Stimulated activated CD8-positive, alpha-beta memory T cell treated with anti-CD3 and anti-CD28 coated beads, Interleukin-7, amount 100 ng/mL, for 1 hour (primary cell): ENCODE measurements at regions not wholly inside any gene's neighbourhood (a gene's known extent, or its start where the extent isn't known, plus 50 kb on each side); places are given as distances from the start of the nearest gene placed in this dataset.
"Not testable (repeated sequence)": the region's sequence is repeated elsewhere in the genome, so short reads cannot be mapped to it uniquely, and the experiment has no call there.

Experiments
- DNase-seq, 2 donors: peaks; one replicate each; pipeline ENCODE4 v3.0.0-alpha.2; 2020; ENCODE audit warnings: low read depth in 2 of 2

DNA sequence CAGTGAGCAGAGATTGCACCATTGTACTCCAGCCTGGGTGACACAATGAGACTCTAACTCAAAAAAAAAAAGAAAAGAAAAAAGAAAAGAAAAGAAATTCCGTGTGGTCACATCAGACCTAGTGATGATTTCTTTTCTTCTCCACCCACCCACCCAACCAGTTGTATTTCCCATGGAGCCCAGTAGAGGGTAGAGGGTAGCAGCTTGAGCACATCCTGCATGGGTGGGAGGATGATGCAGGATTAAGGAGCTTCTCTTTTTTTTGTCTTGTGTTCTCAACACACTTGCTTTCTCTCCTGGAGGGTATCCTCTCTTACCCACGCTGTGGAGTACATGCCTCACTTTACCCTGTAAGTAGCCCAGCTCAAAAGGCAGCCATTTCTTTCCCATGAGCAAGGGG lies 118.6 kb upstream of the CARD11 start:
- DNase-seq: no peak

DNA sequence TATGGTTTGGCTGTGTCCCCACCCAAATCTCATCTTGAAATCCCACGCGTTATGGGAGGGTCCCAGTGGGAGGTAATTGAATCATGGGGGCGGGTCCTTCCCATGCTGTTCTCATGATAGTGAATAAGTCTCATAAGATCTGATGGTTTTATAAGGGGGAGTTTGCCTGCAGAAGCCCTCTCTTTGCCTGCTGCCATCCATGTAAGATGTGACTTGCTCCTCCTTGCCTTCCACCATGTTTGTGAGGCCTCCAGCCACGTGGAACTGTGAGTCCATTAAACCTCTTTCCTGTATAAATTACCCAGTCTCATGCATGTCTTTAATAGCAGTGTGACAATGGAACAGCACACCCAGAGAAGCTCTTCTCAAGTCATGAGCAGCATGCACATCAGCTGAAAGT lies 119.1 kb upstream of the CARD11 start:
- DNase-seq: not testable (repeated sequence)

DNA sequence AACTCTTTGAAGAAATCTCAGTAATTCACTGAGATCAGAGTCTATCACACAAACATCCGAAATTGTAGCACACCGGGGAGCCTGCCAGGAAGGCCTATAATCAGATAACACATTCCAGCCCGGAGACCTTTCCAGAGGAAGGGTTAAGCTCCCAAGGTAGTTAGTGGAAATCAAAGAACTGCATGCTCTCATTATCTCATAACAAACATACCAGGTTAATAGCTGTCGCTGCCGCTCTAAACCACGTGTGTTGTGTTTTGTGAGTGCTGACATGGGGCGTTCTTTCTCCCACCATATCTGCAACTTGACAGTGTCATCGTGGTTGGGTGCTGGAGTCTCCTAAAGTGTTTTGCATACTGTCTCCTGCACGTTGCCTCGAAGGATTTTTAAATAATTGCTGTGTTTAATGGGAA lies 120.7 kb upstream of the CARD11 start:
- DNase-seq: no peak

DNA sequence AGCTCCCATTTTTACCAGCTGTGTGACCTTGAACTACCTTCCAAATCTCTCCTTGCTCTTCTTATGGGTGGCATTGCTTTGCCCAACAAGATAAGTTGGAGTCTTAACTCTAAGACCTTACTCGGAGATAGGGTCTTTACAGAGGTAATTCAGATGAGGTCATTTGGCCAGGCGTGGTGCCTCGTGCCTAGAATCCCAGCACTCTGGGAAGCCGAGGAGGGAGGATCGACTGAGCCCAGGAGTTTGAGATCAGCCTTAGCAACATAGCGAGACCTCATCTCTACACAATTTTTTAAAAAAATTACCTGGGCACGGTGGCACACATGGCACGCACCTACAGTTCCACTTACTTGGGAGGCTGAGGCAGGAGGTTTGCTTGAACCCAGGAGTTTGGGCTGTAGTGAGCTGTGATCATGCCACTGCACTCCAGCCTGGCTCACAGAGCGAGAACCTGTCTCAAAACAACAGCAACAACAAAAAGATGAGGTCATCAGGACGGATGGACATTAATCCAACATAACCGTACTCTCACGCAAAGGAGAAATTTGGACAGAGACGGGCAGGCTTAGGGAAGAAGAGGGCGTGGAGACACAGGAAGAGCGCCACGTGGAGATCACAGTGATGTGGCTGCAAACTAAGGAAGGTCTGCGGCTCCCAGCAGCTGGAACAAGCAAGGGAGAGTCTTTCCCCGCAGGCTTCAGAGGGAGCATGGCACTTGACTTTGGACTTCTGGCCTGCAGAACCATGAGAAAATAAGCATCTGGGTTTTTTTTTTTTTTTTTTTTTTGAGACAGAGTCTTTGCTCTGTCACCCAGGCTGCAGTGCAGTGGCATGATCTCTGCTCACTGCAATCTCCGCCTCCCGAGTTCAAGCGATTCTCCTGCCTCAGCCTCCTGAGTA lies 122.3 kb upstream of the CARD11 start:
- DNase-seq: no peak

DNA sequence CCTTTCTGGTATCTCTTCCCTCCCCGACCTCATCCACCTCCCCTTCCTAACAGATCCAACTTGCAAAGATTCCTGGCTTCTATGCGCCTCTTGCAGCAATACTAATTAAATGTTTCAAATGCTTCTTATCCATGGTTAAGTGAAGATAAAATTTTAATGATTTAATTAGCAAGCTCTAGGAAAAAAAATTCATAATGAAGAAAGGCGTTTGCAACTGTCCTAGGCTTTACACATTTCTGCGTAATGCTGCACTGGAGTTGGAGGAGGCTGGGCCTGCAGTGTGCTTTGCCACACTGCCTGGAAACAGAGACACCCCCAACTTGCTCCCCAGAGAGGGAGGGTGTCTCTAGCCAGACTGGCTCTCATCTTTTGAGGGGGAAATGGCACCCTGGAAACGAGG lies 123.9 kb upstream of the CARD11 start:
- no peak for DNase-seq

DNA sequence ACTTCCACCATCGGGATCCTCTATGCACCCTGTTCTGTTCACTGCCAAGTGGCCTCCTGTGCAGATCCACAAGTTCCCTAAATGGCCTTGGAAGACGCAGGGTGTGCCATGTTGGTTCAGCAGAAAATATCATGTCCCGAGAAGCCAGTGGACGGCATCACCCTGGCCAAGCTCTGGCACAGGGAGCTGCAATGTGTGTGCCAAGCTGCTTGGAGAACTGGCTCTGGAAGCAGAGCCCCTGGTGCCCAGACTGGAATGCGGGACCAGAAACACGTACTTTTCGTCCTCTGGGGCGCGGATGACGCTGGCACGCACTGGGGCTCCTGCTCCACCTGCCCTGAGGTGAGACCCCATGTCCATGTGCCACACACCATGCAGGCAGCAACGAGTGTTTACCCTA lies 124.7 kb upstream of the CARD11 start:
- DNase-seq: no peak

DNA sequence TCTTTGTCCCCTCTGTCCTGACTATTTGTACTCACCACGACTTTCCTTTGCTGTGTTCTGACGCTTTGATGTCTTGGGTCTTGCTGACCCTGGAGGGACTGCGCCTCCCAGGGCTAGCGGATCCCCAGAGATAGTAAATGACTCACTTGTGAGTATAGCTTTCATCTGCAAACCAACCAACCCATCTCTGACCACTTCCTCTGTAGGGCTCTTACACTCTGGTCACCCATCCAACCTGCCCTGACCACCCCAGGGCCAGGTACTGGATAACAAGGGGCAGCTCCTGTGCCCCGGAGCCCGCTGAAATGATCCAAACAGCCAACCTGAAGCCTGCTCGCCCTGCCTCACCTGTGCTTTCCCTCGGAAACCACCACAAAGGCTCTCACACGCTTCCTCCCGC lies 125.2 kb upstream of the CARD11 start:
- DNase-seq: no peak

DNA sequence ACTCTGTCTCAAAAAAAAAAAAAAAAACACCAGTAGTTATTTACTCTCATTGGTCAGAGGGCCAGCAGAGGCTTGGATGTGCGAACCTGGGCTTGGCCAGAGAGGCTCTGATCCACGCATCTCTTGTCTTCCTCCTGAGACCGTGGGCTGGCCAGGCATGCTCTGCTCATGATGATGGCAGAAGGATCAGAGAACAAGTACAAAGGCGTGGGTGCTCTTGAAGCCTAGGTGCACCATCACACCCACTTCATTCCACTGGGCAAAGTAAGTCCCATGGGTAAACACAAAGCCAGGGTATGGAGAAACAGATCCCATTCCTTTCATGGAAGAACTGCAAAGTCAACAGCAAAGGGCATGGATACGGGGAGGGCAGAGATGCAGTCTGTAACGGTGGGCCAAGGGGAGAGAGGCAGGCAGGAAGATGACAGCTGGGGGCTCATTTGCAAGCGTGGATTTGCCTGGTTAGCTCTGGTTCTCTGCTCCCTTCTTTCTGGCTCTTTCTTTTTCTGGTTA lies 128.2 kb upstream of the SDK1 start:
- no peak for DNase-seq

DNA sequence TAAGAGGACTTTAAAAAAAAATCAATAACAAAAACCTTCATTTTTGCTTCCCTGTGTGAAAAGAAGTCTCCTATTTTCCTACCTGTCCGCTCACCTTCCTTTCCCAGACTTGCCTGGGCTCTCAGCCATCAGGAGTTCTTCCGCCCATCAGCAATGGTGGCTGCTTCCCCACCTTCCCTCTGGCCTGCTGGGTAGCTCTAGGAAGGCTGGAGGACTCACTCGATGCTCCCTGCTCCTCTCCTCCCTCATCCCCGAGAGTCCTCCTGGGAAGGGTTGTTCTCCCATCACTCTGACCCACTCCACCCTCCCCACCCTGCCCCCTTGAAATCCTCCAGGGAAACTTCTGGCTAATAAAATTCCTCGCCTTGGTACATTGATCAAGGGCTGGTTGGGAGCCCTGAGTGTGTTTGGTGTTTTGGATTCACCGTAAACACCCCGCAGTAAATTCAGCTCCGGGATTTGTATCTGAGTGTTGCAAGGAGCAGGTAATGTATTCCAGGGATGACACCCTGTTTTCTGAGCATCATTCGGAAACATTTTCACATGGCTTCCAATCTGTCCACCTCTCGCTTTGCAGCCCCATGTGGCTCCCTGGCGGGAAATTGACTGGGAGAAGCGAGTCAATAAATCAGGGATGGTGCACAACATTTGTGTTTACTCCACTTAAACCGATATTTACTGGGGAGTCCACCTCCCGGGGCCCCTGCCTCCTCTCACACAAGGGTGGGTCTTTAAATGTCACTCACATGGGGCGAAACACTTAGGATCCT lies 126.4 kb upstream of the SDK1 start:
- no peak for DNase-seq

DNA sequence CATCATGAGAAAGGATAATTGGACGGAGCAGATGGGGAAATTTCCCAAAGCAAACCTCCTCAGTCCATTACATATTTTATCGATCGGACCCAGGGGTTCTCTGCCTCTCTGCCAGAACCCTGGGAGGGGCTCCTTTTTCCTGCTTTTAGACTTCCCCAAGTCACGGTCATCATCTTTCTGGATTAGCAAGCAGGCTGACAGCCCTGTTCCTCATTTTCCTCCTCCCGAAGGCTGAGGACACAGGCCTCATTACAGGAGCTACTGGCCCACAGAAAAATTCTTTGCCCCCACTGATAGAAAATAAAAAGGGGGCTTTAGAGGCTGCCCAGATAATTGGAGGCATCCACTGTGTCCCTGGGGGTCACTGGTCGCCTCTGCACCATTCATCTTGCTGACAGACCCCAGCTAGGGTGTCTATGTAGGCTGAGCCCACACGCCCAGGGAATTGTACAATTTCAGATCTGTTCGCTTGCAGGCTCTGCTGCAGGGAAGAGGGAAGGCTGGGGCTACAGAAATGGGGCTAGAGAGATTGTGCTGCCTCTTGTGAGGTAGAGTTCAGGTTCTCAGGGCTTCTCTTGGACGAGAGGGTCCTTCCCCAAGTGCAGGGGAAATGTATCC lies 125.7 kb upstream of the SDK1 start:
- DNase-seq: no peak

DNA sequence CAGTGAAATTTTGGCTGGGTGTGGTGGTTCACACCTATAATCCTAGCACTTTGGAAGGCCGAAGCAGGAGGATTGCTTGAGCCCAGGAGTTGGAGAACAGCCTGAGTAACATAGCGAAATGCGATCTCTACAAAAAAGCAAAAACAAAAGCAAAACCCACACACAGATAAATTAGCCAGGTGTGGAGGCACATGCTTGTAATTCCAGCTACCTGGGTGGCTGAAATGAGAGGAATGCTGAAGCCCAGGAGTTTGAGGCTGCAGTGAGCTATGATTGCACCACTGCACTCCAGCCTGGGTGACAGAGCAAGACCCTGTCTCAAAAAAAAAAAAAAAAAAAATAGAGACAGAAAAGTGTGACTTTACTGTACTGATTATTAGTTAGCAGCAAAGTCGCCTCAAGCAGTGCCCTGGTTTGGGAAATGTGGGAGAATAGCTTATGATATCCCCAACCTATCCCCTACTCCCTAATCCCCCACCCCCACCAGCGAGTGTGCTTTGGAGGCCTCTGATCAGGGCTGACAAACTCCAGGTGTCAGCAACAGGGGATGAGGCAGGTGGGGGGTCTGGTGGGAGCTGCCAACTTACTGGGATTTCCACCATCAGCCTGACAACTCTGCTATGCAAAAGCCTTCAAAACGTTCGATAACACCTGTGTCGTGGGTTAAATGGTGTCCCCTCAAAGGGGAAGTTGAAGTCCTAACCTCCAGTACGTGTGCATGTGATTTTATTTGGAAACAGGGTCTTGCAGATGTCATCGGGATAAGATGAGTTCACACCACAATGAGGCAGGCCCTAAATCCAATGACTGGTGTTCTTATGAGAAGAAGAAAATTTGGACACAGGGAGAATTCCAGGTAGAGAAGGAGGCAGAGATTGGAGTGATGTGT lies 124.7 kb upstream of the SDK1 start:
- no peak for DNase-seq

DNA sequence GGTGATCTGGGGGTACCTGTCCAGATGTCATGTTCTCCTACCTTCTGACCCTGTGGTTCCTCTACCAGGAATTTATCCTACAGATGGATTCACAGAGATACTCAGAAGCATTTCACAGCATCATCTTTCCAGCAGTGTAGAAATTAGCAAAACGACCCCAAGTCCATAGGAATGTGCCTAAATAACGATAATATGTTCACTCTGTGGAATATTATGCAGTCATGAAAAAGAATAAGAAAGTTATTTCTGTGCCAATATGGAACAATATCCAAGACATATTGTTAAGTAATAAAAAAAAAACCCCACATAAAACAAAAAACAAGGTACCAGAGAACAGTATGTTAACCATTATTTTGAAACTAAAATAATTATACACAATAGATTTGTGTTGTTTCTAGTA lies 123.8 kb upstream of the SDK1 start:
- DNase-seq: no peak

DNA sequence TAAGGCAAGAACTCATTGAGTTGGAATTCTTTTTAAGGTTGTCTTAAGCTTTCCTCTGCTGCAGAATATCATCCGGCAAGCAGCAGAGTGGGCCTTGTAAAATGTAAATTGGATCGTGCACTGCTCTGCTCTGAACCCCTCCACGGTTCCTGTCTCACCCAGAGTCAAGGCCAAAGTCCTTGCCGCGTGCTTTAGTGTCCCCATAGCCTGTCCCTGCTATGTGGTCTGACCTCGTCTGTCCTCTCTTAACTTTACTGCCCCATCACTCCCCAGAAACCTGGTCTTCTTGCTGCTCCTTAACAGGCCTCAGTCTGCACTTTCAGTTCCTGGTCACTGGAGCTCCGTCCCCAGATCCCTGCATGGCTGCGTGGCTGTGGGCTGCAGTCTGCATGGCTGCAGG lies 121.6 kb upstream of the SDK1 start:
- DNase-seq: no peak

DNA sequence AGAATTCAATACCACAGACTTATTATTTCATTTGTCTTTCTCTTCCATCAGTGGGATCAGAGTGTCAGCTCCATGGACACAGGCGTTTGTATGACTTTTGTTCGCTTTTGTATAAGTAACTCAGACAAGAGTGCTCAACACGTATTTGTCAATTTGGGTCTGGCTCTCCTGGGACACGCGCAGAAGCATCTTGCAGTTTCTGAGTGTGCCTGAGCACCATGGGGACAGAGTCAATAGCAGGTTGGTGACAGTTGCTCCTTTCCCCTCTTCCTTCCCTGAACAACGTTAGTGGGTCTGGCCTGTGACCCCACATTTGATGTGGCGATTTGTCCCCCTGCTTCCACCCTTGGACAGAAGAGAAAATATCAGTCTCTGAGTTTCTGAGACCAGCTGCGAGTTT lies 120.4 kb upstream of the SDK1 start:
- DNase-seq: no peak

DNA sequence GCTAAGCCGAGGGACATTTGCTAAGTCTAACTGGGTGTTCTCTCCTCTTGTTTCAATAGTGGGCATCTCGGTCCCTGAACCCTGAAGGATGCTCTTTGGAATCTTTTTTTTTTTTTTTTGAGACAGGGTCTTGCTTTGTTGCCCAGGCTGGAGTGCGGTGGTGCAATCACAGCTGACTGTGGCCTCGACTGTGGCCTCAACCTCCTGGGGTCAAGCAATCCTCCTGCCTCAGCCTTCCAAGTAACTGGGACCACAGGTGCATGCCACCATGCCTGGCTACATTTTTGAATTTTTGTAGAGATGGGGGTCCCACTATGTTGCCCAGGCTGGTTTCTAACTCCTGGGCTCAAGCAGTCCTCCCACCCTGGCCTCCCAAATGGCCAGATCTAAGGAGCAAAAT lies 119.0 kb upstream of the SDK1 start:
- DNase-seq: not testable (repeated sequence)

DNA sequence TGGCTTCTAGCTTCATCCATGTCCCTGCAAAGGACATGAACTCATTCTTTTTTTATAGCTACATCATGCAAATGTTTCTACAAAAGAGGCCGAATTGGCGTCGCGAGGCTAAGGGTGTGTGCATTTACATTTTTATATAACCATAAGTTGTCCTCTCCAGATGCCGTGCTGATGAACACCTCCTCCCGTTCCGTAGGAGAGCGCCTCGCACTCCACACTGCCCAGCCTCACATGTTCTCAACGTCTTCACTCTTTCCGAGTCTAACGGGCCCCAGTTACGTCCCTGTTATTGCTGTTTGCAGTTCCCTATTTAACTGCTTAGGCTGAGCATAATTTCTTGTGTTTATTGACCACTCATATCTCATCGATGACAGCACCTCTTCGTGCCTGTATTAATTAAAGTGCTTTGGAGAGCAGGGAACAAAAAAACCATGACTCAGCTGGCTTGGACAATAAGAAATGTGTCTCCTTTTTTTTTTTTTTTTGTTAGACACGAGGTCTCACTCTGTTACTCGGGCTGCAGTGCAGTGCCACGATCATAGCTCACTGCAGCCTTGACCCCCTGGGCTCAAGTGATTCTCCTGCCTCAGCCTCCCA lies 113.5 kb upstream of the SDK1 start:
- no peak for DNase-seq

DNA sequence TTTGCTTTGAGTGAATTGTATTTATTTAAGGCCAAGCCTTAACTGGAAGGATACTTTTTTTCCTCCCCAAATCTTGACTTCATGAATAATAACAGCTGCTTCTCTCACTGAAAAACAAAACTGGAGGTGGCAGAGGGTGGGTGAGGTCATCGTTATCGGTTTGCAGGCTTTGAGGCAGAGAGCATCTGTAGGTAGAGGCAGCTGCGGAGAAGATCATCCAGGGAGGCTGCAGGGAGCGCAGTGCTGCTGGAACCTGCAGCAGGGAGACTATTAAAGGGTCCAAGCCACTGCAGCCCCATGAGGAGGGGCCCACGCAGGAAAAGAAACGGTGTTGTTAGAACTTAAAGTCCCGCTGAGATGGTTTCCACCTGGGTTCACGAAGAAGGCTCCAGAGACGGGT lies 112.1 kb upstream of the SDK1 start:
- no peak for DNase-seq

DNA sequence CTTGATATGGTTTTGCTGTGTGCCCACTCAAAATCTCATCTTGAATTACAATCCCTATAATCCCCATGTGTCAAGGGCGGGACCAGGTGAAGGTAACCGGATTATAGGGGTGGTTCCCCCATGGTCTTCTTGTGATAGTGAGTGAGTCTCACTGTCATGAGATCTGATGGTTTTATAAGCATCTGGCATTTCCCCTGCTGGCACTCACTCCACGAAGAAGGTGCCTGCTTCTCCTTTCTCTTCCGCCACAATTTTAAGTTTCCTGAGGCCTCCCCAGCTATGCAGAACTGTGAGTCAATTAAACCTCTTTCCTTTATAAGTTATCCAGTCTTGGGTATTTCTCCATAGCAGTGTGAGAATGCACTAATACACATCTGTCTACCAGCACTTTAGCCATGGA lies 109.5 kb upstream of the SDK1 start:
- DNase-seq: no peak

DNA sequence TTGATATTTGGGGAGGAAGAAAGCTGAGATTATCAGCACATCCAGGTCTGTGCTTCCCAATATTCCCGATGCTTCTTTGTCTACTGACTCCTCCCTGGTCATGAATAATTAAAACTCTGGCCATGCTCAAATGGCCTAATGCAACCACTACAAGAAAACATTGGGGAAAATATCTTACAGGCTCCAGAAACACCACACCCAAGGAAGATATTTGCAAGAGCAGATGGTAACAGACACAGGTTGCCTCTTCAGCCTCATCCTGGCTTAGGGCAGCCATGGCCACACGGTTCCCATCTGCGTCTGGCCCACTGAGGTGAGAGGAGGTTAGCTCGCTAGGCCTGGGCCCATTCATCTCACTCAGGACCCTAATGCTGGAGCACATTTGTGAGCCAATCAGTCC lies 108.4 kb upstream of the SDK1 start:
- no peak for DNase-seq

DNA sequence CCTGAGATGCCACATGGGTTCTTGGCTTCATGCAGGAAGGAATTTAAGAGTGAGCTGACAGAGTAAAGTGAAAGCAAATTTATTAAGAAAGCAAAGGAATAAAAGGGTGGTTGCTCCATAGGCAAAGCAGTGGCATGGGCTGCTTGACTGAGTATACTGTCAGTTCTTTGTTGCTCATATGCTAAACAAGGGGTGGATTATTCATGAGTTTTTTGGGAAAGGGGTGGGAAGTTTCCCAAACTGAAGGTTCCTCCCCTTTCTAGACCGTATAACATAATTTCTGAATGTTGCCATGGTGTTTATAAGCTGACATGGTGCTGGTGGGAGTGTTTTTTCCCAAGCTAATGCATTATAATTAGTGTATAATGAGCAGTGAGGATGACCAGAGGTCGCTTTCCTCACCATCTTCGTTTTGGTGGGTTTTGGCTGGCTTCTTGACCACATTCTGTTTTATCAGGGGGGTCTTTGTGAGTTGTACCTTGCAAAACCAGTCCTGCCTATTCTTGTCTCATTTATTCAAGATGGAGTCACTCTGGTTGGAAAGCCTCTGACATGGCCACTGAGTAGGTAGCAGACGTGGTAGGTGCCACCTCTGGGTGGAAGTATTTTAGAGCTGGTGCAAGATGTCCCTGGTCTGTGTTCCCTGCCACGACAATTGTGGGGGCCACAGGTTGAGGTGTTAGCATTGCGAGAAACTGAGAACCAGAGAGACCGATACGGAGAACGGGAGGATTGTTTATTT lies 107.5 kb upstream of the SDK1 start:
- no peak for DNase-seq
